HG03066 (cell line): ENCODE measurements at regions not wholly inside any gene's neighbourhood (a gene's known extent, or its start where the extent isn't known, plus 50 kb on each side); places are given as distances from the start of the nearest gene placed in this dataset.

Experiments
- ATAC-seq: cut with Tn5 transposase; IDR thresholded peaks from one replicate; pipeline ENCODE4 v1.9.1; 2021; ENCODE audit warnings: low read depth; ENCODE audit not compliant: unreplicated experiment

GRCh38 chr2:194618432-194618831, 1038.6 kb upstream of the SLC39A10 start:
- ATAC-seq = no peak

- ATAC-seq = no peak
Measured at GRCh38 chr2:194616334-194616733, 1040.7 kb upstream of the SLC39A10 start.

GRCh38 chr2:194610297-194610696, 1046.7 kb upstream of the SLC39A10 start:
- ATAC-seq = no peak

- no peak for ATAC-seq
Measured at GRCh38 chr2:194603429-194603828, 1053.6 kb upstream of the SLC39A10 start.

GRCh38 chr2:194602750-194603149, 1054.3 kb upstream of the SLC39A10 start:
- no peak for ATAC-seq

- ATAC-seq = no peak
Measured at GRCh38 chr2:194591192-194591591, 1065.8 kb upstream of the SLC39A10 start.

GRCh38 chr2:194587739-194588270, 1069.2 kb upstream of the SLC39A10 start:
- ATAC-seq = no peak

GRCh38 chr2:194567661-194568017, 1089.4 kb upstream of the SLC39A10 start:
- peak; percentile 38 for ATAC-seq

- ATAC-seq = peak; percentile 51
Measured at GRCh38 chr2:194566907-194567660, 1089.9 kb upstream of the SLC39A10 start.

GRCh38 chr2:194564422-194564821, 1092.6 kb upstream of the SLC39A10 start:
- ATAC-seq = no peak

- ATAC-seq = no peak
Measured at GRCh38 chr2:194562329-194562728, 1094.7 kb upstream of the SLC39A10 start.

GRCh38 chr2:194559964-194560363, 1097.1 kb upstream of the SLC39A10 start:
- no peak for ATAC-seq

GRCh38 chr2:194559523-194559922, 1097.5 kb upstream of the SLC39A10 start:
- ATAC-seq = no peak

- ATAC-seq = no peak
Measured at GRCh38 chr2:194557993-194558392, 1099.0 kb upstream of the SLC39A10 start.

- ATAC-seq = no peak
Measured at GRCh38 chr2:194556629-194557028, 1100.4 kb upstream of the SLC39A10 start.

GRCh38 chr2:194553980-194554379, 1103.0 kb upstream of the SLC39A10 start:
- ATAC-seq = no peak

GRCh38 chr2:194550702-194551101, 1106.3 kb upstream of the SLC39A10 start:
- ATAC-seq = no peak

- ATAC-seq = no peak
Measured at GRCh38 chr2:194549387-194549786, 1107.6 kb upstream of the SLC39A10 start.

- ATAC-seq = no peak
Measured at GRCh38 chr2:194545978-194546377, 1111.0 kb upstream of the SLC39A10 start.

GRCh38 chr2:194539425-194539824, 1117.6 kb upstream of the SLC39A10 start:
- ATAC-seq = no peak

- ATAC-seq = no peak
Measured at GRCh38 chr2:194526121-194526520, 1130.9 kb upstream of the SLC39A10 start.

GRCh38 chr2:194514281-194514680, 1142.7 kb upstream of the SLC39A10 start:
- ATAC-seq = no peak
